Endodermal cell (in vitro differentiated cells): ENCODE measurements at regions not wholly inside any gene's neighbourhood (a gene's known extent, or its start where the extent isn't known, plus 50 kb on each side); places are given as distances from the start of the nearest gene placed in this dataset.

Source experiments
- DNase-seq: peaks from one replicate; pipeline ENCODE4 v3.0.0-alpha.2; 2017
- H3K27ac ChIP-seq: 2 replicates; pipeline ENCODE4 v1.5.1; 2013; ENCODE audit warnings: mild to moderate bottlenecking, low read depth, low read length, moderate library complexity
- H3K27me3 ChIP-seq: 2 replicates; pipeline ENCODE4 v1.6.1; 2013; ENCODE audit warnings: mild to moderate bottlenecking, low read length, moderate library complexity; ENCODE audit not compliant: insufficient read depth, control insufficient read depth, poor library complexity, severe bottlenecking
- H3K36me3 ChIP-seq: 2 replicates; pipeline ENCODE4 v1.7.0; 2013; ENCODE audit warnings: mild to moderate bottlenecking, low read length, moderate library complexity; ENCODE audit not compliant: control insufficient read depth, insufficient read depth
- H3K4me1 ChIP-seq: one replicate; pipeline ENCODE4 v1.7.0; 2013; ENCODE audit warnings: low read length; ENCODE audit not compliant: control insufficient read depth, insufficient read depth
- H3K4me3 ChIP-seq: 2 replicates; pipeline ENCODE4 v1.5.1; 2013; ENCODE audit warnings: mild to moderate bottlenecking, low read length, moderate library complexity
- H3K9ac ChIP-seq: 2 replicates; pipeline ENCODE4 v1.6.1; 2013; ENCODE audit warnings: mild to moderate bottlenecking, low read length, moderate library complexity; ENCODE audit not compliant: poor library complexity, severe bottlenecking; ENCODE audit errors: extremely low read depth
- H3K9me3 ChIP-seq: 2 replicates; pipeline ENCODE4 v1.6.1; 2013; ENCODE audit warnings: mild to moderate bottlenecking, low read length, moderate library complexity; ENCODE audit not compliant: control insufficient read depth
- H3K27ac Mint-ChIP-seq: 2 replicates; pipeline ENCODE4 v1.8.0; 2020; ENCODE audit warnings: mixed read lengths
- H3K27me3 Mint-ChIP-seq: 2 replicates; pipeline ENCODE4 v1.8.0; 2021; ENCODE audit warnings: mild to moderate bottlenecking, mixed read lengths; ENCODE audit not compliant: insufficient read depth
- H3K36me3 Mint-ChIP-seq: 2 replicates; pipeline ENCODE4 v1.8.0; 2020; ENCODE audit warnings: low read depth, mixed read lengths
- H3K4me1 Mint-ChIP-seq: 2 replicates; pipeline ENCODE4 v1.8.0; 2020; ENCODE audit warnings: mixed read lengths
- H3K4me3 Mint-ChIP-seq: 2 replicates; pipeline ENCODE4 v1.8.0; 2020; ENCODE audit warnings: mild to moderate bottlenecking, moderate library complexity, mixed read lengths
- H3K9me3 Mint-ChIP-seq: 2 replicates; pipeline ENCODE4 v1.8.0; 2020; ENCODE audit warnings: mild to moderate bottlenecking, mixed read lengths
- WGBS, 2 experiments: methylation state at CpG; one replicate each; pipeline versions ENCODE4 v1.1.5 to v1.1.7; 2013; ENCODE audit warnings: missing lambda C conversion rate in 2 of 2, mixed read lengths in 1 of 2; ENCODE audit not compliant: insufficient coverage in 1 of 2, insufficient read length in 1 of 2; 5-methylcytosine and 5-hydroxymethylcytosine counted together
- TF ChIP-seq, protein P1 (sequence below): fragments of 200-600 bp; sonication (generic); conservative IDR thresholded peaks from 2 replicates; pipeline ENCODE4 v1.5.0; 2021; ENCODE audit warnings: antibody characterized with exemption, mild to moderate bottlenecking

DNA sequence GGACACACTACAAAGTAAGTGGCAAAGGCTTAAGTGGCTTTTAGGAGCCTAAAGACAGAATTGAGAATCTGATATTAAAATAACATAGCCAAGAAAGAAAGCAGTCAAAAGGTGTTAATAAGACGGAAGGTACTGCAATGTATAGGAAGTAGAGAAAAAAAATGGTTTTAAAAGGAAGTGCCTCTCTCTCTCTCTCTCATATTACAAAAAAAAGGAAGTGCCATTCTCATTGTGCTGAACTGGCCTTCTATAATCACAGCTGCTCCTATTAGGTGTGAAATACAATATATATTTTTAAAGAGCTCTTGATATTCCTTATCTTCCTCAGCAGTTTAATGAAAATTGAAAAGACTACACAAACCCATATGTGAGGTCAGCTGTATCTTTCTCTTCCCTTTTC, 199.4 kb upstream of the NPVF start:
- Histone ChIP-seq H3K9me3 (no peaks in the 10 kb centered on the region), H3K27ac (no peak overlapping the region), H3K36me3 (no peaks in the 10 kb centered on the region), H3K27me3 (no peaks in the 10 kb centered on the region), H3K4me1 (peaks cover 4% of the 10 kb centered on the region), H3K4me3 (no peak overlapping the region), H3K9ac (no peak overlapping the region)
- no peak overlapping the region for H3K27ac Mint-ChIP-seq
- H3K4me1 Mint-ChIP-seq = peaks cover 8% of the 10 kb centered on the region
- H3K36me3 Mint-ChIP-seq = no peaks in the 10 kb centered on the region
- H3K9me3 Mint-ChIP-seq = no peaks in the 10 kb centered on the region
- peaks cover 3% of the 10 kb centered on the region for H3K27me3 Mint-ChIP-seq
- DNase-seq = no peak
- WGBS, 2 experiments = 100% methylated on average over 1 of the region's 1 CpG; no CpG with 5 or more reads in 1 of the 2 experiments
- H3K4me3 Mint-ChIP-seq = no peak overlapping the region
- TF ChIP-seq, protein P1, sequence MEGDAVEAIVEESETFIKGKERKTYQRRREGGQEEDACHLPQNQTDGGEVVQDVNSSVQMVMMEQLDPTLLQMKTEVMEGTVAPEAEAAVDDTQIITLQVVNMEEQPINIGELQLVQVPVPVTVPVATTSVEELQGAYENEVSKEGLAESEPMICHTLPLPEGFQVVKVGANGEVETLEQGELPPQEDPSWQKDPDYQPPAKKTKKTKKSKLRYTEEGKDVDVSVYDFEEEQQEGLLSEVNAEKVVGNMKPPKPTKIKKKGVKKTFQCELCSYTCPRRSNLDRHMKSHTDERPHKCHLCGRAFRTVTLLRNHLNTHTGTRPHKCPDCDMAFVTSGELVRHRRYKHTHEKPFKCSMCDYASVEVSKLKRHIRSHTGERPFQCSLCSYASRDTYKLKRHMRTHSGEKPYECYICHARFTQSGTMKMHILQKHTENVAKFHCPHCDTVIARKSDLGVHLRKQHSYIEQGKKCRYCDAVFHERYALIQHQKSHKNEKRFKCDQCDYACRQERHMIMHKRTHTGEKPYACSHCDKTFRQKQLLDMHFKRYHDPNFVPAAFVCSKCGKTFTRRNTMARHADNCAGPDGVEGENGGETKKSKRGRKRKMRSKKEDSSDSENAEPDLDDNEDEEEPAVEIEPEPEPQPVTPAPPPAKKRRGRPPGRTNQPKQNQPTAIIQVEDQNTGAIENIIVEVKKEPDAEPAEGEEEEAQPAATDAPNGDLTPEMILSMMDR = no peak

DNA sequence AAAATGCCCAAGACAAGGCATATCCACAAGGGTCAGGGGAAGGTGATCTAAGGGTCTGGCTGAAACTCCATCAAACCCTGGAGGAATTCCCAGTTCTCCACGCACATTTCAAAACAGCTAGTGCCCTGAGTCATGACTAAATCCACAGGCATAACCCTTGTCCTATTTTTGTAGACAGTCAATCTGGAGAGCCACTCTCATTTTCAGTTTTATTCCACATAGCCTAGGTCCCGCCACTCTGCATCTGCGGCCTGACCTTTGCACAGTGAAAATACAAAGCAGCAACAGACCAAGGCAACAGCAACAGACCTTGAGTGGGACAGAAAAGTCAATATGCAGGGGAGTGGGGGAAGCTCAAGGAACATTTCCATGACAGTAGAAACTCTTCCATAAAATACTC, 201.4 kb upstream of the NPVF start:
- H3K36me3 ChIP-seq = no peaks in the 10 kb centered on the region
- DNase-seq = no peak
- TF ChIP-seq, protein P1 = no peak
- WGBS, 2 experiments = 91% methylated on average over 3 of the region's 3 CpGs
- H3K36me3 Mint-ChIP-seq = no peaks in the 10 kb centered on the region
- H3K4me3 ChIP-seq = no peak overlapping the region
- no peak overlapping the region for H3K27ac ChIP-seq
- no peak overlapping the region for H3K27ac Mint-ChIP-seq
- H3K4me1 ChIP-seq = peaks cover 7% of the 10 kb centered on the region
- no peak overlapping the region for H3K9ac ChIP-seq
- no peaks in the 10 kb centered on the region for H3K9me3 Mint-ChIP-seq
- H3K4me1 Mint-ChIP-seq = peaks cover 12% of the 10 kb centered on the region
- no peak overlapping the region for H3K4me3 Mint-ChIP-seq
- no peaks in the 10 kb centered on the region for H3K27me3 ChIP-seq
- no peaks in the 10 kb centered on the region for H3K9me3 ChIP-seq
- H3K27me3 Mint-ChIP-seq = peaks cover 3% of the 10 kb centered on the region

DNA sequence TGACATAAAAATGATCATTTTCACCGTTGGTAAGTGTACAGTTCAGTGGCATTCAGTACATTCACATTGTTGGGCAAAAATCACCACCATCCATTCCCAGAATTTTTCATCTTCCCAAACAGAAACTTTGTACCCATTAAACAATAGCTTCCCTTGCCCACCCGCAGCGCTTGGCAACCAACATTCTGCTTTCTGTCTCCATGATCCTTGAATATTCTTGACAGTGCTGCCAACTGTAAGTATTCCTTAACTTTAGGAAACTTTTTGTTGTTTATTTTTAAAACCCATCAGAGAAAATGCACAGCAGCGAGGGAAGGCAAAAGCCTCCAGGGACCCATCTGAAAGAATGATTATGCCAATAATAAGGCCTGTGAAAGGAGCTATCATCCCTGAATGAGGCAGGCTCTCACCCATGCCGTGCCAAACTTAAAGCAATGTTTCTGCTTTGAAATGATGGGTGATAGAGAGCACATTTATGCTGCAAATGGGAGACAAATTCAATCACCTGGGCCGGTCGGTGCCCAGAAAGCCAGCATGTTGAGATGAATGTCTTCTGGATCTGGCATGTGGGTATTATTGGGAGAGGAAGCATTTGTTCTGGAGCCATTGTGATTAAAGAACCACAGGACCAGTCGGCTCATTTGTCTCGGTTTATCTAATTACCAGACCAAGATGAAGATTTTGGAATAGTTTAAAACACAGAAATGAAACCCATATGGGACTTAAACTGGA, 202.1 kb upstream of the NPVF start:
- H3K4me1 ChIP-seq = peaks cover 7% of the 10 kb centered on the region
- peaks cover 3% of the 10 kb centered on the region for H3K27me3 Mint-ChIP-seq
- no peaks in the 10 kb centered on the region for H3K36me3 ChIP-seq
- H3K27ac ChIP-seq = no peak overlapping the region
- no peak overlapping the region for H3K4me3 Mint-ChIP-seq
- TF ChIP-seq, protein P1 = no peak
- H3K9me3 Mint-ChIP-seq = no peaks in the 10 kb centered on the region
- H3K27ac Mint-ChIP-seq = no peak overlapping the region
- no peak for DNase-seq
- H3K27me3 ChIP-seq = no peaks in the 10 kb centered on the region
- H3K36me3 Mint-ChIP-seq = no peaks in the 10 kb centered on the region
- no peak overlapping the region for H3K4me3 ChIP-seq
- no peak overlapping the region for H3K9ac ChIP-seq
- WGBS, 2 experiments = 87 to 92% methylated on average over 6 to 9 of the region's 9 CpGs
- peaks cover 12% of the 10 kb centered on the region for H3K4me1 Mint-ChIP-seq
- no peaks in the 10 kb centered on the region for H3K9me3 ChIP-seq
